NOMO-1 (cell line): ENCODE measurements at regions not wholly inside any gene's neighbourhood (a gene's known extent, or its start where the extent isn't known, plus 50 kb on each side); places are given as distances from the start of the nearest gene placed in this dataset.
A peak's percentile ranks its signal among the peaks of the same experiment; 100 is the strongest.

Experiments used
- DNase-seq, 2 experiments: peaks; one replicate each; lab custom pipeline; 2025; ENCODE audit not compliant: unreplicated experiment in 2 of 2; lab: John Stamatoyannopoulos, UW

GRCh38 chr6:25061289-25061936, 125.7 kb upstream of the RIPOR2 start:
- DNase-seq: no peak

GRCh38 chr6:25062070-25062811, 126.5 kb upstream of the RIPOR2 start:
- DNase-seq: no peak

- no peak for DNase-seq
These were observed 128.2 kb upstream of the RIPOR2 start for GRCh38 chr6:25064006-25064405.

DNA sequence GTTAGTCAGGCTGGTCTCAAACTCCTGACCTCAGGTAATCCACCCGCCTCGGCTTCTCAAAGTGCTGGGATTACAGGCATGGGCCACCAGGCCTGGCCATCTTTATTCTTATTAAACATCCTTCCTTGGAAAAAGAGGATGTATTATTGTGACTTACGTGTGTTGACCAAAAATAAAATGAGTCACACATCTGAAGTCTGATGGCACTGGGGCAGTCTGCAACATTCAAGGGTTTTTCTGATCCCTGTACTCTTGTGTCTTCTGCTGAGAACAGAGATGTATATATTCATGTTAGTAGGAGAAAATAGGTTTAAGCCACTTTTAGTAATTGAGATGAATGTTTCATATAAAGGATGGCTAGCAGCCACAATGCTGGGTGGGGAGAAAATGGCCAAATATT, 129.9 kb upstream of the RIPOR2 start:
- DNase-seq: no peak

DNA sequence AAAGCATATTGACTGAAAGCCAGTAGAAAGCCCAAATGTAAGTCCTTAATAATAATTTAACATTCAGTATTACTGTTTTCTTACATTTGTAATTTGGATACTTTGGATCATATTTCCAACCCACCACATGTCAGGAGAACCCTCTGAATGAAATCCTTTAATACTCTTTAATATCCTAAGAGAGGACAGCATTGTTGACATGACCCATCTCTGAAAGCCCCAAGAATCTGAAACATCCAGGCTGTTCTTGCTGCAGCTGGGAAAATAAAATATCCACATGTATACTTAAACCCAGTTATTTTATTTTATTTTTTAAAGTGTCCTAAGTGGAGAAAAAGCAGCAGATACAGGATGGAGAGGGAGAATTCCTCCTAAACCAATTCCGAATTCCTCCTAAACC, 130.8 kb upstream of the RIPOR2 start:
- no peak for DNase-seq

GRCh38 chr6:25068866-25069265, 133.1 kb upstream of the RIPOR2 start:
- no peak for DNase-seq

DNA sequence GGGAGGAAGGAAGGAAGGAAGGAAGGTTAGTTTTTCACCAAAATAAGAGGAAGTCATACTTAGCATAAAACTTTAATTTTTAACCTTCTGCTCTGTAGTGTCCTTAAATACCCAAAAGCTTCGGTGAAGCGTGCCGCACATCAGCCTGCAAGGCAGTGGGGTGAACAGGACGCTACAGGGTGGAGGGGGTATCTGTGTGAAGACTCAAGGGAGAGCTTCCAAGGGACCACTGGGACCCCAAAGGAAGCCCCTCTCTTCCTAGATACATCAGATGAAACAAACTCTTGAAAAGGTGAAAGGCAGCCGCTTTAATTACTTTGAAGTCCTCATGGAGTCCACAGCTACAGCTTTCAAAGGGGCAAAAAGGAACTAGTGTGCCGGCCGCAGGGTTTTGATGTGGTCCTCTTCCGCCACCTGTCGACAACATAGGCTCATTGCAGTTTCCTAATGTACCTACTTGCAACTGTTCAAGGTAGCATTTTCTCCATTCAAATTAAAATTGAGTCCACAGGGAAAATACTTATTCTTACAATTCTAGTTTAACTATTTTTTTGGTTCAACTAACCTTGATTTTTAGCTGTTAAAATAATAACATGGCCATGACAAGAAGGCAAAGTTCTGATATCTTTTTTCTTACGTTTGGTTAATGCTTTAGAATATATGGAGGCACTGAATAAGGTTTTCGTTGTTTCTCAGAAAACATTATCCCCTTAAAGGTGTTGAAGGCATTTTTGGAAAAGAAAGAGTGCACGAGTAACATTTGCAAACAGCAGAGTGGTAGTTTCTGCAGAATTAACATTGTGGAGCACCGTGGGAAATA, 135.0 kb upstream of the RIPOR2 start:
- peak; percentile 68 to 87 for DNase-seq

DNA sequence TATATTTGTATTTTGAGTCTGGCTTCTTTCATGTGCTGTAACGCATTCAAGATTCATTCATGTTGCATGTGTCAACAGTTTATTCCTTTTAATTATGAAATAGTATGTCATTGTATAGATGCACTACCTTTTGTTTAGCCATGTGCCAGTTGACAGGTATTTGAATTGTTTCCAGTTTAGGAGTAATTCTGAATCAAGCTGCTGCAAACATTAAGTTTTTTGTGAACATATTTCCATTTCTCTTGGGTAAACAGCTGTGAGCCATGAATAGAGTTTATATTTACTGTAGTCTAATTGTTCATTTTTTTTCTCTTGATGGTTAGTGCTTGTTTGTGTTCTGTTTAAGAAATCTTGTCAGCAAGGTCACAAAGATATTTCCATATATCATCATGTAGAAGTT, 142.4 kb upstream of the RIPOR2 start:
- no peak for DNase-seq

DNA sequence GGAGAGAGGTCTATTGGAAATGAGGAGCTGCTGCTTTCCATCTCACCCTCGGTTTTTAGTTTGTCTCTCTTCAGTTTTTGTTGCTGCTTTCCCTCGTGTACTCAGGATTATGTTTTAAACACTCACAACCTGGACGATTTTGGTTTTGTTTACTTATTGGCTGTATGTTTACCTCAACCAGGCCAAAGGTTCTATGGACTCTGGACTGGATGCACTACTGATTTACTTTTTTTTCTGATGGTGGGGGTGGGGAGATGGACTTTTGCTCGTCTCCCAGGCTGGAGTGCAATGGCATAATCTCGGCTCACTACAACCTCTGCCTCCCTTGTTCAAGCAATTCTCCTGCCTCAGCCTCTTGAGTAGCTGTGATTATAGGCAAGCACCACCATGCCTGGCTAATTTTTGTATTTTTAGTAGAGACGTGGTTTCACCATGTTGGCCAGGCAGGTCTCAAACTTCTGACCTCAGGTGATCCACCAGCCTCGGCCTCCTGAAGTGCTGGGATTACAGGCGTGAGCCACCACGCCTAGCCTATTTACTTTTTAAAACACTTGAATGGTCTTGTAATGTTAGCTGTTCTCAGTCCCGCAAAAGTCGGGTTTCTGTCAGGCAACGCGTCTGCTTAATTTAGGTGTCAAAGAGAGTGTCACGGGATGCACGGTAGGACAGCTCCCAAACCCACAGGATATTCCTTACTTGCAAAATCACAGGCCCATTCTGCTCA, 148.2 kb upstream of the RIPOR2 start:
- DNase-seq: no peak

DNA sequence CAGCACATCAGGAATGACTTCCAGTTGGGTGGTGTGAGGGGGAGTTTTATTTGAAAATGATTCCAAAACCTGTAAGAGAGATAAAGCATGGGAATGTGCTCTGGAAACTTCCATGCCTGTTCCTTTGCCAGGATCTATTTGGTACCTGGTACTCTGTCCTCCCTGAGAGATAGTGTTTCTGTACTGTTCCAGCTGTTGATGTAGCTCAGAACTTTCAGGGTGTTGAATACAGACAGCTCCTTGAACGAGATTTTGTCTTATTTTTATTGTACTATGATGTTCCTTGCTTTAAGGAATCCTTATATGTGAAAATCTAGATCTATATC, 148.7 kb upstream of the RIPOR2 start:
- DNase-seq: no peak

DNA sequence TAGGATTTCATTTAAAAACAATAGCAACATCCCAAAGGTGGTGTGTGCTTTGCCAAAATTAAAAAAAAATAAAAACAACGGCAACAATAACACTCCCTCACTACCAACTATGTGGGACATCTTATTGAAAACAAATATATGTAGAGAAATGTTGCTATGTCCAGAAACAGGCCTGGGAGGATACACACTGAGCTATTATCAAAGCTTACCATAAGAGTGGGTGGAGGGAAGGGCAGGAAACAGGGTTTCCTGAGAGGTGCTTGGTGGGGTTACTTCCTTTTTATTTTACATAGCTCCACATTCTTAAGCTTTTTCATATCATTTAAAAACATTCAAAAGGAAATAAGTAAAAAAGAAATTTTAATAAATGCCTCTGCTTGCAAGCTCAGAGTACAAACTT, 150.0 kb upstream of the RIPOR2 start:
- peak; percentile 40 to 69 for DNase-seq

GRCh38 chr6:25086500-25087091, 150.8 kb upstream of the RIPOR2 start:
- no peak for DNase-seq

DNA sequence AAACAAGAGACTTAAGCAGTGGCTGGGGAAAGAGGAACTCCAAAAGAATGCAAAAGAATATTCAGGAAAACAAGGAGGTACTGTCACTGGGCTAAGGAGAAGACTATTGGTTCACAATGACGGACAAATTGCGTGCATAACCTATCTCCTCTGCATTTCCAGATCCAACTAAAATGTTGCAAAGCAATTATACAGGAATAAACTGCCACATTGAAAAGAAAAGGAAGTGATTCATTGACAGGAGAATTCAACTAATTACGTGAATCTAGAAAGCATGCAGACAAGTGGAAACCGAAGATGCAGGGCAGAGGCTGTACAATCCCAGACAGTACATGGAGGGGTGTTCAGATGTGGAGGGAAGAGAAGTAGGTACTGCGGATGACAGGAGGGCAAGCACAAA, 152.8 kb upstream of the RIPOR2 start:
- peak in 1 of 2 experiments; percentile 48 for DNase-seq

DNA sequence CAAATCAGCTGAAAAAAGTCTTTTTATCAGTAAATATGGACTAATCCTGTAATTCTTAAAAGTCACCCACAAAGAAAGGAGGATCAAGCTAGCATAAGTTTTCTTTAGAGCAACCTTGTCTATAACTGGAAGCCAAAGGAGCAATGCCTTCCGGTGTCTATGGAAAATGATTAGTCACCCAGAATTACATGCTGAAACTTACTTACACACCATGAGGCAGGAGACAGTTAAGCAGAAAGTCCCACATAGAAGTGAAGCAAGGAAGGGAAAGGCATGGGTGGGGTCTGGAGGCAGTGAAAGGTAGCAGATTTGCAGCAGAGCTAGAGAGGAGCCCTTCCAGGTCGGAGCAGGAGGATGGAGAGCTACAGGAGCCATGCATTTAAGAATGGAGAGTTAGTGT, 153.7 kb upstream of the RIPOR2 start:
- peak in 1 of 2 experiments; percentile 28 for DNase-seq

DNA sequence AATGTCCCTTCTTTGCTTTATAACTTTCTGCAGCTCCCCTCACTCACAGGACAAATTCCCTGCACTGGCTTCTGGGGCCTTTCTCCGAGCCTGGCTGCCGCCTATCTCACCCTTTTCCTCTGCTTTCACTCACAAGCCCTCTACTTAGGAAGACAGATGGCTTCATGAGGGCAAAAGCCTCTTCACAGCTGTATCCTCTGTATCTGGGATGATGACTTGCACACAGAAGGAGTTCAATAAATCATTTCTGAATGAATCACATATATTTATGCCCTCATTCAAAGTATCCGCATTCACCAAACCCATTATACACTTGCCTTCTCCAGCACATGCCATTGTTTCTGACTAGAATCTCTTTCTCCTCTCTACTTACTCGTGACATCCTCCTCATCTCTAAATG, 159.0 kb upstream of the RIPOR2 start:
- no peak for DNase-seq

DNA sequence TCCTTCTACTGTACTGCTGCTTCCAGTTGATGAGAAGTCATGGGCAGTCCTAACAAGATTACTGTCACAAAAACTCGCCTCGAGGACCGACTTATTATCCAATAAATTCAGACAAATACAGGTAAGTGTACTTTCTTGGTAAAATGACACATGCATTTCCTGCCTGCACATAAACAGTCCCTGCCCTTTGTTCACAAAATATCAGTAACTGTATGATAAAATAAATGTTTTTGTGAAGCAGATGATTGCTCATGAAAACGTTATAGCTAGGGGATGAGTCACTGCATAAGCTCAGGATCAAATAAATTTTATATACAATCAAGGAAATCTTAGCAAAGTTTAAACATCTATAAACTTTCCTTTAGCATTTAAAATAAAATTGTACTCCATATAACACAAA, 164.5 kb upstream of the RIPOR2 start:
- no peak for DNase-seq

DNA sequence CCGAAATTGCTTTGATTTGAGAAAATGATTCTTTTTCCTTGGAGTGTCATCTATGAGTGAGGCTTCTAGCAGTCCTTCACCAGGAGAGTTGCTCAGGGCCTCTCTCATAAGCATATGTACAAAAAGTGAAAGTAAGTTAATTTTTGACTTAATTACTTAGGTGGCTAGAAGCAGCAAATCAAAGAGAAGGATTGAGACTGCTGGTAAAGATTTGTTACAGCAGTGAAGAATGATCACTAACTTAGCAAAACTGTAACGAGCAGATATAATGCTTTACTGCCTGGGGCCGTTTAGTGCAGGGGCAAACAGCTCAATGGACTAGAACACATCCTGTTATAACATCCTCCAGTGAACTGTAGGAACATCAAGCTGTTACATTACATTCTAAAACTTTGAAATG, 167.8 kb upstream of the RIPOR2 start:
- DNase-seq: no peak

GRCh38 chr6:25105070-25105925, 169.5 kb upstream of the RIPOR2 start:
- DNase-seq: no peak

GRCh38 chr6:25107218-25107617, 171.5 kb upstream of the RIPOR2 start:
- DNase-seq: no peak

GRCh38 chr6:25111782-25112181, 167.4 kb upstream of the CARMIL1 start:
- no peak for DNase-seq
